ENCODE measurements at regions not wholly inside any gene's neighbourhood (a gene's known extent, or its start where the extent isn't known, plus 50 kb on each side); places are given as distances from the start of the nearest gene placed in this dataset.

- no peak for TF ChIP-seq POLR2A (IDR thresholded peaks at IDR 0.05)
- no peak for TF ChIP-seq CTCF (IDR thresholded peaks at IDR 0.05)
Observed at GRCh38 chr13:87907202-87907601, 236.0 kb downstream of the SLITRK5 start.

Data from vagina (tissue), 2 donors.